K562 (cell line): ENCODE measurements at regions not wholly inside any gene's neighbourhood (a gene's known extent, or its start where the extent isn't known, plus 50 kb on each side); places are given as distances from the start of the nearest gene placed in this dataset.

ENCODE experiments used
- ATAC-seq: fragments of 200-7000 bp; cut with Tn5 transposase; 3 replicates; pipeline ENCODE4 v1.9.1; 2020; ENCODE audit warnings: moderate library complexity
- BruUV-seq: library from RNA; stranded (reverse); fragments of 400-500 nt; replicated peaks from 2 replicates; lab custom pipeline; 2021; lab: Mats Ljungman, UMichigan
- CTCF ChIA-PET: fragments of 300-600 bp; formaldehyde crosslinking; extraction: SDS; loops from one replicate; lab custom pipeline; 2021; ENCODE audit warnings: low intra/inter-chr PET ratio; lab: Yijun Ruan, JAX
- POLR2A ChIA-PET: fragments of 300-600, 350-650 bp; sonication (Branson Sonifier 250); formaldehyde crosslinking; extraction: SDS; loops from one replicate; lab custom pipeline; 2021; ENCODE audit warnings: antibody characterized with exemption, inconsistent platforms; lab: Yijun Ruan, JAX
- DNase-seq, 4 experiments: peaks; one replicate each; pipeline versions ENCODE4 v3.0.0 to v3.0.0-alpha.2; 2011 to 2018; ENCODE audit warnings: low spot score in 3 of 4, mixed read lengths in 3 of 4; ENCODE audit errors: extremely low read depth in 1 of 4
- FAIRE-seq: peaks from 2 replicates; lab custom pipeline; 2011; peaks lifted over from hg19 to GRCh38; lab: Jason Lieb, UNC
- H2AFZ ChIP-seq: 2 replicates; pipeline ENCODE4 v1.6.0; 2011; ENCODE audit warnings: low read depth, low read length, control low read depth, inconsistent platforms
- H3K27ac ChIP-seq: fragments of 200-600 bp; 3 replicates; pipeline ENCODE4 v1.8.0; 2011; ENCODE audit warnings: low read depth, mild to moderate bottlenecking, control low read depth, inconsistent platforms, low read length, moderate library complexity, mixed read lengths; ENCODE audit errors: extremely low read depth
- H3K27me3 ChIP-seq, 2 experiments: fragments of 300-600 bp in 1 of 2; 2 replicates in 1 of 2; 3 replicates in 1 of 2; pipeline versions ENCODE4 v1.6.0 to v1.8.0; 2011; ENCODE audit warnings: inconsistent platforms in 2 of 2, low read length in 2 of 2, mild to moderate bottlenecking in 1 of 2, mixed read lengths in 1 of 2, moderate library complexity in 1 of 2; ENCODE audit not compliant: control insufficient read depth in 2 of 2, insufficient read depth in 2 of 2
- H3K36me3 ChIP-seq: fragments of 300-600 bp; 3 replicates; pipeline ENCODE4 v1.8.0; 2011; ENCODE audit warnings: mild to moderate bottlenecking, low read length, inconsistent platforms; ENCODE audit not compliant: control insufficient read depth, insufficient read depth
- H3K4me1 ChIP-seq, 2 experiments: fragments of 200-600 bp in 1 of 2; replicated peaks in 1 of 2; 2 replicates in 1 of 2; 3 replicates in 1 of 2; pipeline versions ENCODE4 v1.5.1 to v1.8.0; 2011; ENCODE audit warnings: inconsistent platforms in 2 of 2, low read length in 2 of 2, mild to moderate bottlenecking in 1 of 2, mixed read lengths in 1 of 2, moderate library complexity in 1 of 2; ENCODE audit not compliant: control insufficient read depth in 2 of 2, insufficient read depth in 2 of 2
- H3K4me2 ChIP-seq: 2 replicates; pipeline ENCODE4 v1.6.1; 2011; ENCODE audit warnings: low read length, control low read depth, inconsistent platforms, mixed read lengths; ENCODE audit not compliant: insufficient read depth
- H3K4me3 ChIP-seq: fragments of 200-600 bp; sonication (generic), shearing (Covaris generic); 2 replicates; pipeline ENCODE4 v1.5.1; 2016; ENCODE audit warnings: control low read depth, inconsistent platforms
- H3K79me2 ChIP-seq: fragments of 200-600 bp; 3 replicates; pipeline ENCODE4 v1.8.0; 2011; ENCODE audit warnings: low read length, inconsistent platforms; ENCODE audit not compliant: control insufficient read depth, insufficient read depth
- H3K9ac ChIP-seq, 2 experiments: 2 replicates each; pipeline versions ENCODE4 v1.6.0 to v1.6.1; 2011; ENCODE audit warnings: low read depth in 2 of 2, low read length in 2 of 2, control low read depth in 1 of 2, inconsistent platforms in 1 of 2, mild to moderate bottlenecking in 1 of 2, mixed read lengths in 1 of 2; ENCODE audit not compliant: insufficient read depth in 1 of 2
- H3K9me1 ChIP-seq: one replicate; pipeline ENCODE4 v1.6.0; 2011; ENCODE audit warnings: inconsistent platforms, mild to moderate bottlenecking, low read length, moderate library complexity; ENCODE audit not compliant: control insufficient read depth, insufficient read depth
- H3K9me3 ChIP-seq: replicated peaks from 2 replicates; pipeline ENCODE4 v1.5.1; 2011; ENCODE audit warnings: low read depth, low read length, inconsistent platforms; ENCODE audit not compliant: control insufficient read depth, insufficient read depth
- H4K20me1 ChIP-seq: replicated peaks from 2 replicates; pipeline ENCODE4 v1.6.1; 2011; ENCODE audit warnings: low read length, inconsistent platforms, mixed read lengths; ENCODE audit not compliant: control insufficient read depth, insufficient read depth
- FOXP4 ChIP-seq: sonication (generic); formaldehyde crosslinking; IDR thresholded peaks from 2 replicates; pipeline ENCODE4 v1.8.0; 2022; ENCODE audit warnings: mild to moderate bottlenecking, missing genetic modification reagents, borderline replicate concordance
- KLF10 ChIP-seq: fragments of 250-450 bp; sonication (Bioruptor Pico); IDR thresholded peaks from 2 replicates; pipeline ENCODE4 v1.6.1; 2021; ENCODE audit warnings: matching md5 sums
- ZNF695 ChIP-seq: fragments of 450-650 bp; formaldehyde crosslinking; IDR thresholded peaks from 2 replicates; pipeline ENCODE4 v1.4.0; 2020; ENCODE audit warnings: mild to moderate bottlenecking, moderate library complexity
- WGBS: fragments of 100-300 bp; shearing (Covaris generic); methylation state at CpG from one replicate; pipeline ENCODE4 v1.1.6; 2016; ENCODE audit warnings: low coverage, mixed read lengths; ENCODE audit not compliant: insufficient coverage; ENCODE audit errors: missing lambda C conversion rate; 5-methylcytosine and 5-hydroxymethylcytosine counted together
- in situ Hi-C: fragments of 300-500 bp; cut with MboI; formaldehyde crosslinking; loops from 4 replicates; pipeline ENCODE4 v1.15.0; 2018; ENCODE audit warnings: inconsistent platforms, mixed read lengths
- intact Hi-C: fragments of 100-400 bp; cut with micrococcal nuclease; formaldehyde crosslinking; loops from 2 replicates; pipeline ENCODE4 v1.14.2; 2022

DNA sequence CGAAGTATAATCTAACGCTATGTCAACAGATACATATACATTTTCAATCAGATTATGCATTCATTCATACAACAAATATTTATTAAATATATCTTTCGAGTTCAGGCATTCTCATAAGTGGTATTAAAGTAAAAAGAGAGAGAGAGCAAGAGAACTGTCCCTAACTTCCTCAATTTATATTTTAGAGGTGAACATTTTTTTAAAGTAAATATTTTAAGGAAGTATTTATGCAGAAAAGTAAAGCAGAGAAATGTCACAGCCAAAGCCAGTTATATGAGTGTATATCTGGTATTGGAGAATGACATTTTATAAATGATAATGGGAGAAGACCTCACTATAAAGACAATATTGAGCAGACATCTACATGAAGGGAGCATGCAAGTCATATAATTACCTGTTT is 667.3 kb upstream of the CDH9 start:
- 0% methylated on average over 3 of the region's 3 CpGs for WGBS
- Histone ChIP-seq H3K4me3 (no peak overlapping the region), H4K20me1 (no peaks in the 10 kb centered on the region), H3K9me1 (no peaks in the 10 kb centered on the region), H3K27me3 (no peaks in the 10 kb centered on the region), H3K79me2 (no peaks in the 10 kb centered on the region), H3K36me3 (no peaks in the 10 kb centered on the region), H3K27ac (no peak overlapping the region), H3K9ac (no peak overlapping the region), H2AFZ (no peak overlapping the region), H3K4me2 (no peak overlapping the region), H3K9me3 (no peaks in the 10 kb centered on the region), H3K4me1 (no peaks in the 10 kb centered on the region)
- ChIA-PET POLR2A (no interaction called here), CTCF (no interaction called here)
- FAIRE-seq, result no peak
- intact Hi-C loops, result no loop called here
- TF ChIP-seq KLF10 (CRISPR knock-in tag), result no peak
- TF ChIP-seq ZNF695 (CRISPR knock-in tag), result no peak
- no peak for TF ChIP-seq FOXP4
- no TSS peak for BruUV-seq
- in situ Hi-C loops, result no loop called here
- no peak for DNase-seq
- ATAC-seq, result no peak
